OCI-LY7 (cell line): ENCODE measurements at regions not wholly inside any gene's neighbourhood (a gene's known extent, or its start where the extent isn't known, plus 50 kb on each side); places are given as distances from the start of the nearest gene placed in this dataset.

Experiments
- EZH2phosphoT487 ChIP-seq: fragments of 200-600 bp; sonication (generic); IDR thresholded peaks from 2 replicates; pipeline ENCODE4 v1.6.1; 2018; ENCODE audit warnings: low read depth, borderline replicate concordance, mild to moderate bottlenecking, mixed run types, antibody characterized with exemption, low read length, moderate library complexity, mixed read lengths
- TF ChIP-seq, protein P1 (sequence below): fragments of 200-600 bp; sonication (generic); conservative IDR thresholded peaks from 2 replicates; pipeline ENCODE4 v1.5.1; 2014; ENCODE audit warnings: mild to moderate bottlenecking, antibody characterized with exemption, low read length, moderate library complexity, mixed read lengths

DNA sequence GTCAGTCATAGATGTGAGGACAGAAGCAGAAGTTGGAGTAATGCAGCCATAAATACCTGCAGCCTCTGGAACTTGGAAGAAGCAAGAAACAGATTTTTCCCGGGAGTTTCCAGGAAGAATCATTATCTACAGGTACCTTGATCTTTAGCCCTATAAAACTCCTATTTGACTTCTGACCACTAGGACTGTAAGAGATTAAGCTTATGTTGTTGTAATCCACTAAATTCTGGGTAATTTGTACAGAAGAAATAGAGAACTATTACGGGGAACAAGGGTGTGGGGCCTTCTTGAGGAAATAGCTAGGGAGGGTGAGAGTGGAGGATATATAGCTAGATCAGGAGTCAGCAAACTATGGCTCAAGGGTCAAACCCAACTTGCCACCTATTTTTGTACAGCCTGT lies 353.2 kb downstream of the SLC4A3 start:
- TF ChIP-seq, protein P1, sequence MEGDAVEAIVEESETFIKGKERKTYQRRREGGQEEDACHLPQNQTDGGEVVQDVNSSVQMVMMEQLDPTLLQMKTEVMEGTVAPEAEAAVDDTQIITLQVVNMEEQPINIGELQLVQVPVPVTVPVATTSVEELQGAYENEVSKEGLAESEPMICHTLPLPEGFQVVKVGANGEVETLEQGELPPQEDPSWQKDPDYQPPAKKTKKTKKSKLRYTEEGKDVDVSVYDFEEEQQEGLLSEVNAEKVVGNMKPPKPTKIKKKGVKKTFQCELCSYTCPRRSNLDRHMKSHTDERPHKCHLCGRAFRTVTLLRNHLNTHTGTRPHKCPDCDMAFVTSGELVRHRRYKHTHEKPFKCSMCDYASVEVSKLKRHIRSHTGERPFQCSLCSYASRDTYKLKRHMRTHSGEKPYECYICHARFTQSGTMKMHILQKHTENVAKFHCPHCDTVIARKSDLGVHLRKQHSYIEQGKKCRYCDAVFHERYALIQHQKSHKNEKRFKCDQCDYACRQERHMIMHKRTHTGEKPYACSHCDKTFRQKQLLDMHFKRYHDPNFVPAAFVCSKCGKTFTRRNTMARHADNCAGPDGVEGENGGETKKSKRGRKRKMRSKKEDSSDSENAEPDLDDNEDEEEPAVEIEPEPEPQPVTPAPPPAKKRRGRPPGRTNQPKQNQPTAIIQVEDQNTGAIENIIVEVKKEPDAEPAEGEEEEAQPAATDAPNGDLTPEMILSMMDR, result no peak
- TF ChIP-seq EZH2phosphoT487, result no peak
